ENCODE measurements at regions not wholly inside any gene's neighbourhood (a gene's known extent, or its start where the extent isn't known, plus 50 kb on each side); places are given as distances from the start of the nearest gene placed in this dataset.

DNA sequence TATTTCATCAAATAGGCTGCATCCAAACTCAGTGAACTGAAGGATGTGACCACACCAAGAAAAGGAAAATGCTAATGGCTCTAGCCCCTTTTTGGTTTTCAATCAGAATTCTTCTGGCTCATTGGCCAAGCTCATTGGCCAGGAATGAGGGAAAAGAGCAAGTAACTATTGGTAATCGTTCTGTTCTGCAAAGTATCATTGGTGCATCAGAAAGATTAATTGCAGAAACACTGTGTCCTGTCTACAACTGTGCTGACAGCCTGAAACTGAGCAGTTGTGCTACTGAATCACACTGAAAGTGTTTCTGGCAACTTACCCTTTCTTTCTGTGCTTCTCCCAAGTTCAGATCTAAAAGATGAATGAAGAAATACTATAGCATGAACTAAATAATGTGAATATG is 116.4 kb upstream of the ROBO2 start:
- Histone ChIP-seq H4K20me1 (ENCODE audit: insufficient read depth, low read length, poor library complexity, severe bottlenecking) (no peaks in the 10 kb centered on the region), H3K9ac (ENCODE audit: low read depth, low read length, poor library complexity, severe bottlenecking) (no peak overlapping the region), H3K4me3 (ENCODE audit: low read length, poor library complexity, severe bottlenecking) (no peak overlapping the region), H3K4me1 (ENCODE audit: insufficient read depth, low read length, poor library complexity, severe bottlenecking) (no peaks in the 10 kb centered on the region), H3K36me3 (ENCODE audit: insufficient read depth, low read length) (no peaks in the 10 kb centered on the region), H3K9me2 (replicated peaks; ENCODE audit: low read depth, low read length) (no peaks in the 10 kb centered on the region), H3K27me3 (ENCODE audit: insufficient read depth, low read length, poor library complexity, severe bottlenecking) (no peaks in the 10 kb centered on the region), H3K4me2 (ENCODE audit: low read depth, low read length, poor library complexity, severe bottlenecking) (no peak overlapping the region), H3K79me2 (ENCODE audit: insufficient read depth, low read length) (no peaks in the 10 kb centered on the region), H3F3A (ENCODE audit: low read depth) (no peaks in the 10 kb centered on the region), H2AFZ (ENCODE audit: low read length) (no peak overlapping the region), H3K9me3 (ENCODE audit: insufficient read depth, low read depth, low read length) (no peaks in the 10 kb centered on the region; the same call in 1 of the 2 replicates)
- TF ChIP-seq EZH2phosphoT487 (IDR thresholded peaks at IDR 0.05; ENCODE audit: borderline replicate concordance), result no peak
- TF ChIP-seq, protein P1, sequence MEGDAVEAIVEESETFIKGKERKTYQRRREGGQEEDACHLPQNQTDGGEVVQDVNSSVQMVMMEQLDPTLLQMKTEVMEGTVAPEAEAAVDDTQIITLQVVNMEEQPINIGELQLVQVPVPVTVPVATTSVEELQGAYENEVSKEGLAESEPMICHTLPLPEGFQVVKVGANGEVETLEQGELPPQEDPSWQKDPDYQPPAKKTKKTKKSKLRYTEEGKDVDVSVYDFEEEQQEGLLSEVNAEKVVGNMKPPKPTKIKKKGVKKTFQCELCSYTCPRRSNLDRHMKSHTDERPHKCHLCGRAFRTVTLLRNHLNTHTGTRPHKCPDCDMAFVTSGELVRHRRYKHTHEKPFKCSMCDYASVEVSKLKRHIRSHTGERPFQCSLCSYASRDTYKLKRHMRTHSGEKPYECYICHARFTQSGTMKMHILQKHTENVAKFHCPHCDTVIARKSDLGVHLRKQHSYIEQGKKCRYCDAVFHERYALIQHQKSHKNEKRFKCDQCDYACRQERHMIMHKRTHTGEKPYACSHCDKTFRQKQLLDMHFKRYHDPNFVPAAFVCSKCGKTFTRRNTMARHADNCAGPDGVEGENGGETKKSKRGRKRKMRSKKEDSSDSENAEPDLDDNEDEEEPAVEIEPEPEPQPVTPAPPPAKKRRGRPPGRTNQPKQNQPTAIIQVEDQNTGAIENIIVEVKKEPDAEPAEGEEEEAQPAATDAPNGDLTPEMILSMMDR (conservative IDR thresholded peaks at IDR 0.05; ENCODE audit: low read length), result no peak

DNA sequence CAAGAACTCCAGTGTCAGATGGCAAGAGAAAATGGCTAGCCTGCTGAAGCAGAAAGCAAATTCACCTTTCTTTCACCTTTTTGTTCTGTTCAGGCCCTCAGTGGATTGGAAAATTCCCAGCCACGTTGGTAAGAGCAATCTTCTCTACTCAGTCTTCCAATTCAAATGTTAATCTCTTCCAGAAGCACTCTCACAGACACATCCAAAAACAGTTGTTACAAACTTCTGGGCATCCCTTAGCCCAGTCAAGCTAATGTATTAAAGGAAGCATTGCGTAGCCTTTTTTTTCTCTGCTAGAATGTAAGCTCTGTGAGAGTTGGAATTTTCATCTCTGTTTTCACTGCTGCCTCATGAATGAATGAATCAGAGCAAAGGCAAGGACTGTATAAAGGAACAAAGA is 109.2 kb upstream of the ROBO2 start:
- no peaks in the 10 kb centered on the region for H3K36me3 ChIP-seq (ENCODE audit: insufficient read depth, low read length)
- no peak overlapping the region for H3K4me3 ChIP-seq (ENCODE audit: low read length, poor library complexity, severe bottlenecking)
- no peaks in the 10 kb centered on the region; the same call in 1 of the 2 replicates for H3K9me3 ChIP-seq (ENCODE audit: insufficient read depth, low read depth, low read length)
- H3K27me3 ChIP-seq (ENCODE audit: insufficient read depth, low read length, poor library complexity, severe bottlenecking), result no peaks in the 10 kb centered on the region
- no peaks in the 10 kb centered on the region for H3K79me2 ChIP-seq (ENCODE audit: insufficient read depth, low read length)
- no peak overlapping the region for H3K4me2 ChIP-seq (ENCODE audit: low read depth, low read length, poor library complexity, severe bottlenecking)
- H3F3A ChIP-seq (ENCODE audit: low read depth), result no peaks in the 10 kb centered on the region
- no peaks in the 10 kb centered on the region for H4K20me1 ChIP-seq (ENCODE audit: insufficient read depth, low read length, poor library complexity, severe bottlenecking)
- TF ChIP-seq, protein P1 (conservative IDR thresholded peaks at IDR 0.05; ENCODE audit: low read length), result no peak
- no peak for TF ChIP-seq EZH2phosphoT487 (IDR thresholded peaks at IDR 0.05; ENCODE audit: borderline replicate concordance)
- no peak overlapping the region for H2AFZ ChIP-seq (ENCODE audit: low read length)
- no peaks in the 10 kb centered on the region for H3K9me2 ChIP-seq (replicated peaks; ENCODE audit: low read depth, low read length)
- no peak overlapping the region for H3K9ac ChIP-seq (ENCODE audit: low read depth, low read length, poor library complexity, severe bottlenecking)
- H3K4me1 ChIP-seq (ENCODE audit: insufficient read depth, low read length, poor library complexity, severe bottlenecking), result peaks cover 3% of the 10 kb centered on the region

DNA sequence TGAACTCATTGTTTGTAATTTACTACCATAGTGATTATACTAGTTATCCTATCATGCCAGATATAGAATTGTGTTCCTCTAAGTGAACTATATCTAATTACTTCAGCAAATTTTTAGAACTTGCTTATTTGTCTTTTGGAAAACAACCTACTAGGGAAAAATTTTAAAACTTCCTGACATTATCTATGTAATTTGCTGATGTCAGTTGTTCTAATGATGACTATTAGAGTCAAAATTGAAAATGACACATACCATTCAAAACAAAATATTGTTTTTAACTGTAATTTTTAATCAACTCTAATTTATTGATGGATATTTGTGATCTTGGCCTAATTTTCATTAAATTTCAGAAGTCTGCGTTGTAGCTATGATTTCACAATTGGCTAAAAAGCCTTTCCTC is 106.7 kb upstream of the ROBO2 start:
- H3K4me2 ChIP-seq (ENCODE audit: low read depth, low read length, poor library complexity, severe bottlenecking), result peak overlapping the region; percentile 18
- H4K20me1 ChIP-seq (ENCODE audit: insufficient read depth, low read length, poor library complexity, severe bottlenecking), result no peaks in the 10 kb centered on the region
- no peaks in the 10 kb centered on the region for H3K9me2 ChIP-seq (replicated peaks; ENCODE audit: low read depth, low read length)
- no peaks in the 10 kb centered on the region for H3K9me3 ChIP-seq (ENCODE audit: insufficient read depth, low read depth, low read length)
- H3K27me3 ChIP-seq (ENCODE audit: insufficient read depth, low read length, poor library complexity, severe bottlenecking), result no peaks in the 10 kb centered on the region
- no peak overlapping the region for H3K4me3 ChIP-seq (ENCODE audit: low read length, poor library complexity, severe bottlenecking)
- no peaks in the 10 kb centered on the region for H3K36me3 ChIP-seq (ENCODE audit: insufficient read depth, low read length)
- peaks cover 3% of the 10 kb centered on the region for H3K4me1 ChIP-seq (ENCODE audit: insufficient read depth, low read length, poor library complexity, severe bottlenecking)
- no peaks in the 10 kb centered on the region for H3F3A ChIP-seq (ENCODE audit: low read depth)
- no peak for TF ChIP-seq EZH2phosphoT487 (IDR thresholded peaks at IDR 0.05; ENCODE audit: borderline replicate concordance)
- TF ChIP-seq, protein P1 (conservative IDR thresholded peaks at IDR 0.05; ENCODE audit: low read length), result no peak
- H2AFZ ChIP-seq (ENCODE audit: low read length), result no peak overlapping the region
- H3K9ac ChIP-seq (ENCODE audit: low read depth, low read length, poor library complexity, severe bottlenecking), result no peak overlapping the region
- H3K79me2 ChIP-seq (ENCODE audit: insufficient read depth, low read length), result no peaks in the 10 kb centered on the region

All from Loucy (cell line).